ENCODE measurements at regions not wholly inside any gene's neighbourhood (a gene's known extent, or its start where the extent isn't known, plus 50 kb on each side); places are given as distances from the start of the nearest gene placed in this dataset.

DNA sequence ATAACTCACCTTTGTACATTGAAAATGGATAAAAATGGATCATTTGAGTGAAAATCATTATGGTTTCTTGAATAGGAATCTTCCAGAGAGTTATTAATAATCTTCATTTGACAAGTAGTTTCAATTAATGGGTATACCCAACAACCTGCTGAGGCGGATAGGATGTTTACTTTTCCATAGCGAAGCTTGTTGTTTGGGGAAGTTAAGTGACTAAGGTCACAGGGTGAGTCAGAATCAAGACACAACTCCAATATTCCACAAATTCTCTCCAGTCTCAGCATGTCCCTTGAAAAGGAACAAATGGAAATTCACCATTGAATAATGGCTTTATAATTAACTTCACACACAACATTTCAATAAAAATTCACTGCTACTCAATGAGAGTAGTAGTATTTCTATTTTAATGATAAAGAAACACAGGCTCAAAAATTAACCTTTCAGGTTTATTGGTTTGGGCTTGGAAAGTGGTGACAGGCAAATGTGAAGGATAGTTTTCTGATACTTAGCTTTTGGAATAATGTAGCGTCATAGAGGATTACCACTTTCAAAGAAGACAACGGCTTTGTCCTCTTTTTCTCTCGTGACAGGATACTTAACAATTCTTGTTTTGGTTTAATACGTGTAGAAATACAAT, 211.3 kb downstream of the GPD2 start:
- no peak for DNase-seq

DNA sequence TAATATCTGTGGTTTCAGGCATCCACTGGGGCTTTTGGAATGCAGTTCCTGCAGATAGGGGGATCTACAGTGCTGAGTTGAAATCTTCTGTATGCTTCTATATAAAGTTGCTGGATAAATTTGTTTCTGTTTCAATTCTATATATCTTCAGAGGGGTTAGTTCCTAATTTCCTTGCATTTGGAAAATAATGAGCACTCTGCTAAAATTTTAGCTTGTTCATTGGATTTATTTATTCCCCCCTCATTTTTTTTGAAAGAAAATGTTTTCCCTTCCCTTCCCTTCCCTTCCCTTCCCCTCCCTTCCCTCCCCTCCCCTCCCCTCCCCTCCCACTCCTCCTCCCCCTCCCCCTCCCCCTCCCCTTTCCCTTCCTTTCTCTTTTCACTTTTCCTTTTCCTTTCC, 212.3 kb downstream of the GPD2 start:
- no peak for DNase-seq

DNA sequence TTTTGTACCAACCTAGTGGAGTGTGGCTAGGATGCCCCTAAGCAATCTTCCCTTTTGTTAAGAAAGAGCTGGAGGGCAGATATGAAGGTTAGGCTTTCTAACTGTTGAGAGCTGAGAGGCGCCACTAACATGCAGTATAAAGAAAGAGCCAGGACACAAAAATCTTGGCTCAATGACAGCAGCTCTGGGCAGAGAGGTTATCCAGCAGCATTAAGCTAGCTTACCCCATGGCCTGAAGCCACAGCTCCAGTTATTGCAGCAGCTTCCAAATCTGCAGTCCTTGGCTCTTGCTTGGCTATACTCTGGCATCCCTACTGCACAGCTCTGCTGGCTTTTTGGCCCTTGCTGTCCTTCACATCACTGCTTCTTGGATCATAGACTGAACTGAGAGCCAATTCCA, 213.4 kb downstream of the GPD2 start:
- no peak for DNase-seq

GRCh38 chr2:156652691-156653090, 216.5 kb downstream of the GPD2 start:
- DNase-seq = no peak

DNA sequence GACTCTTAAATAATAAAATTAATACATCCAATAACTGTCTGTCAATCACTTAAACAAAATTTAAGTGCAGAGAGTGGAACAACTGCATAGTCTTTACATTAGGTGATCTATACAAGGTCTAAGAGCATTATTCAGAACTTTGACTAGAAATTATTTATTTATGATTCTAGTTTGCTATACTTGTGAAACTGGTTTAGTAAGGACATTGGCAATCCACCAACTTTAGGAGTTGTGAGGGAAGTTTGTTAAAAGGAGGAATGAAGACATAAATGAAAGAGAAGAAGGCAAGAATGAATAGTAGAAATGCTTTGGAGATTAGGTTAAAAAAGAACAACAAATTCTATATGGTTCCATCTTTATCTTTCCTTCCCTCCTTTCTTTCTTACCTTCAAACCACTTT, 217.5 kb downstream of the GPD2 start:
- DNase-seq = no peak

GRCh38 chr2:156657809-156658208, 221.6 kb downstream of the GPD2 start:
- DNase-seq = no peak

GRCh38 chr2:156659694-156660093, 223.5 kb downstream of the GPD2 start:
- no peak for DNase-seq

DNA sequence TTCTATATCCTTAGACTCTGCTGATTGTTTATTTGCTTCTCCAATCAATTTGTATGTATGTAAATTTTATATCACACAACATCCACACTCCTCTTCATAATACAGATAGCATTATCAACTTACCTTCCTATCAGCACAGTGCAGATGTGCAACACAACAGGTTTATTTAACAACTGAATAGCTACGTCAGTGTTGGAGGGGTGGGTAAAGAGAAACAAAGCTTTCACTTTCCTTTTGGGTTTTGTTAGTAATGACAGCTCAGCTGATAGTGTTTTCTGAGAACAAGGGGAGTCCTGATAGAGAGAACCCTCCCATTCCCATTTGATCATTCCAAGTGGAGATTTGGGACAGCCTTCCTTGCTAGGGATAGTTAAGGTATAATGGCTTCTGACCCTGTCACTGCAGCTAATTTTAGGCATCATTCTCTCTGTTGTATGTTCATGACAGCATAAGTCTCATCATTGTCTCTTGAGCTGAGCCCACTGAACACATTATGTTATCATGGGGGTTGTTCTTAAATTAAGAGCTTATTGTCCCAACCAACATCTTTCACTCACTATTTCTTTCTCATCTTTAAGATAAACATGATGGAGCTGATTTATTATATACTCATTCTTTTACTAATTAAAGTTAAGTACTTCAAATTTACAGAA, 227.7 kb downstream of the GPD2 start:
- no peak for DNase-seq

- no peak for DNase-seq
Observed at GRCh38 chr2:156666130-156666785, 230.1 kb downstream of the GPD2 start.

GRCh38 chr2:156670104-156670503, 233.9 kb downstream of the GPD2 start:
- no peak for DNase-seq

- no peak for DNase-seq
Observed at GRCh38 chr2:156671706-156672361, 235.7 kb downstream of the GPD2 start.

DNA sequence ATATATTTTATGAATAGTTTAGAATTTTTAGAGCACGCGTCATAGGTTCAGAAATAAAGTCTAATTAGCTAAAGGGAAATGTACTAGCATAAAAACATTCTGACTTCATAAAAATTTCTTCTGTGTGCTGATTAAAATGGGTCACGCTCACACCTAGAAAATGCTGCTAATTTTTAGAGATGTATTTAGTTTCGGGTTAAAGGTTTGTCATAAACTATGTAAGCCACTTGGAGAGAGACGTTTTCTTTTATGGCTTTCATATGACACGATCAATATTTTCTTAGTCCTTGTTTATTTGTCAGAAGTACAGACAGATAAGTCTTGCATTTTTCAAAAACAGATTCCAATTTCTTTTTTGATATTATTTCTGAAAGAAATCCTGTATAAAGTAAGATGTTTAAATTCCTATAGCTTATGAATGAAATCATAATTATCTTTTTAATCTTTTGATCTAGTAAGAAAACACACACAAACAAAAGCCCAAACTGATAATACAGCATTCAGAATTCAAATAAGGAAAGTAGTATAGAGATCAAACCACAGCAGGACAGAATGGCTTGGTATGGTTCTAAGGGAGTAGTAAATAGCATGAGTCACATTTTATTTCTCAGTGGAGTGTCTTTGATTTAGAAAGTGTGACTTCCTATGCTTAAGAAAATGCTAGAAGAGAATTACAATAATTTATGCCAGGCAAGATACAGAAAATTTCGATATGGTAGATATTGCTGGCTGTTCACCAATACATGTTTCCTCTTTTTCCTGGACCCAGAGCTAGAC, 236.6 kb downstream of the GPD2 start:
- no peak for DNase-seq

DNA sequence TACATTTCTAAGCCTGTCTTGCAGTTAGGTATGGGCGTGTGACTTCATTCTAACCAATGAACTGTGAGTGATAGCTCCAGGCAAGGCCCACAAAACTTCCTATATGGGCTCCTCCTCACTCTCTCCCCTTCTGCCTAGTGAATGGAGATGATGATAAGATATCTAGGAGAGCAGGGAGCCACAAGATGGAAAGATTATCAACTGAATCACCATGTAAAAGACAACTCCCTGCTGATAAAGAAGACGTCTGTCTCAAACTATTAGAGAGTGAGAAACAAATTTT, 237.1 kb downstream of the GPD2 start:
- DNase-seq = no peak

DNA sequence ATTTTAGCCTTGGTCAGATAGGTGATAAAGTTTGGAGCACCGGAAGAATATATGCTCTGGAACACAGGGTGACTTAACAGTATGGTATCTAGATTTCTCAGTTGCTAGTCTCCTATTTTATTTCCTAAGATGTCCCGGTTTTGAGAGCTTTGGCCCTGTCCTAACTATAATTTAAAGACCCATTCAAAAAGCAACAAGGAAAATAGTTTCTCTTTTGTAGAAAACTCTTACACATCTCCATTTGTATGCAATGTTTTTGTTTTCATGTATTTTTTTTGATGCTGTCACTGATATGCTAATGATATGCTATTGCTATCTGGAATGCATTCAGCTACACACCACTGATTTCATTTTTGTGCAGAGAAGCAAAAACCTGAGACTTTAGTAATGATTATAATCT, 237.8 kb downstream of the GPD2 start:
- DNase-seq = no peak

DNA sequence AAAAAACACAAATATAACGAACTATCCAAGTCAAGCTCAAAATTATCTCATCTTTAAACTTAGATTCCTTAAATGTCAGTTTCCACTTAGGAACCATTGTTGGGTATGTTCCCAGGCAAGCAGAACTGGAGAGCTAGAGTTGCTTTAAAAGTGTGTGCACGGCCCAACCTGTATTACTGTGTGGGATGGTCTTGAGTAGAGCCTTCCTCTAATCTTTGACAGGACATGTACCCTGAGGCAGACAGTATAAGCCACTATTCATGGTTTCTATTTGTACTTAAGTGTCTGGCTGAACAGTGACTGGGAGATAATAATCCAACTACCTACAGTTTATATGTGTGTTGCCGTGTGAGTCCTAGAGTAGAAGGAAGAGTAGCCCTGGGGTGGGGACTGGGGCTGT, 239.7 kb downstream of the GPD2 start:
- DNase-seq = no peak

- no peak for DNase-seq
Observed at GRCh38 chr2:156679820-156680219, 243.6 kb downstream of the GPD2 start.

GRCh38 chr2:156680266-156680665, 244.1 kb downstream of the GPD2 start:
- DNase-seq = no peak

- DNase-seq = no peak
Observed at GRCh38 chr2:156687126-156687525, 250.9 kb downstream of the GPD2 start.

DNA sequence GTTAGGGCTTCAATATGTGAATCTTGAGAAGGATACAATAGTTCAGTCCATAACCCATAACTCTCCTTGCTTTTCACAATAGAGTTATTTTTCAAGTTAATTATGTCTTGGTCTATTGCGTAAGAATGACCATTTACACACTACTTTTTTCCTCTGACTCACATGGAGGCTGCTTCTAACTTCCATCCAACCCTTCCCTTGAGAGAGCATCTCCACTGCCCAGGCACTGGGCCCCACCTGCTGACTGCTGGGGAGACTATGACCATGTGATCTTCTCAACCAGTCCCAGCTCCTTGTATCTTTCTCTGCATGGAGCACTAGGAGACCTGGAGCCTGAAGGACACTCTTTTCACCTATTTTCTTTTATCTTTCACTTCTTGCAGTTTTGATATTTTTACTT, 251.5 kb downstream of the GPD2 start:
- DNase-seq = no peak

- no peak for DNase-seq
Observed at GRCh38 chr2:156689939-156690338, 253.8 kb downstream of the GPD2 start.

DNA sequence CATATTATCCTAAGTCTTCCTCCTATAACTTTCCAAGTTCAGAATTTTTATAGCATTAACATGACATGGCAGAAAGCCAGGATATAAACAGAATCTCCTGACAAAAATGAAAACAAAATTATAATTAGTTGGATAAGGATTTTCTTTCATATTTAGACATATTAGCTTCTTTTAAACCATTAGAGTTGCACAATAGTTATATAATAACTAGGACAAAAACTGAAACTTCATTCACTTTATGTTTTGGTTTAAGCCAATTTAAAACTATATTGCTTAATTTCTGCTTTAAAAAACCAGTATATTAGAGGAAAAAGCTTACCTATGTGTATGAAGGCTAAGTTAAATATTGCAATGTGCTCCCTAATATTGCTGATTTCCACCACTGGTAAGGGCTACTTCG, 254.8 kb downstream of the GPD2 start:
- DNase-seq = no peak

DNA sequence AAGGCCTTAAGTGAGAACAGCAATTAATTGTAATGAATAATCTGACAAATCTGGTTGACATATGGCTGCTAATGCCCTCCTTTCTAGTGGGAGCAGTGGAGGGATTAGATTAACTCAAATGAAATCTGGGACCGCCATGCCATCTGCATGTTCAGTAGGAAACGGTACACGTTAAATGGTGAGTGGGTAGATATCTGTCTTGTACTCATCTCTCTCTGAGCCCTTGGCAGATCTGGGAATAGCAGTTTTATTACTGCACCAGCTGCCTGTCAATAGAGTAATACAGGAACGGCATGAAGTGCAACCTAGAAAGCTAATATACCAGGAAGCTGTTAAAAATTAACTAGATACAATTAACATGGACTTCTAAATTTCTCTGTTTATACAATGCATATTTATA, 258.8 kb downstream of the GPD2 start:
- no peak for DNase-seq

GRCh38 chr2:156695595-156695994, 259.4 kb downstream of the GPD2 start:
- no peak for DNase-seq

DNA sequence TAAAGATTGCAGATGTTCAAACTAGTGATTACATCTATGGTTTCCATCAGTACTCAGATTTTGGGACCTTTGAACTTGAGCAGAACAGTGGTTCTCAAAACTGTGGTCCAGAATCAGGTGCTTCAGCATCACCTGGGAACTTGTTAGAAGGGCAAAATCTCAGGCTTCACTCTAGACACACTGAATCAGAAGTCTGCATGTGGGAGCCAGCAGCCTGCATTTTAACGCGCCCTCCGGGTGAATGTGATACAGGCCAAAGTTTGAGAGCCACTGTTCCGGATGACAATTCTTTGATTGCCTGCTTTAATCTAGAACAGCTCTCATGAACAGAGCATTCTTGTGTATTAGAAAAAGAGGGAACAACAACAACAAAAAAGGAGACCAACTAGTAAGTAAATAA, 261.7 kb downstream of the GPD2 start:
- no peak for DNase-seq

Measured in activated CD4-positive, alpha-beta T cell treated with anti-CD3 and anti-CD28 coated beads, Interleukin-2, amount 50 U/mL, for 16 hours (primary cell).